Neural progenitor cell (in vitro differentiated cells): ENCODE measurements at regions not wholly inside any gene's neighbourhood (a gene's known extent, or its start where the extent isn't known, plus 50 kb on each side); places are given as distances from the start of the nearest gene placed in this dataset.

ENCODE experiments used
- DNase-seq: peaks from one replicate; pipeline ENCODE4 v3.0.0-alpha.2; 2016; ENCODE audit warnings: low spot score
- H2AFZ ChIP-seq: fragments of 200-600 bp; sonication (generic); replicated peaks from 2 replicates; pipeline ENCODE4 v1.6.1; 2016; ENCODE audit warnings: antibody characterized with exemption
- H3F3A ChIP-seq: fragments of 200-600 bp; sonication (generic); 2 replicates; pipeline ENCODE4 v1.6.1; 2016; ENCODE audit warnings: antibody characterized with exemption, low read depth
- H3K27ac ChIP-seq: fragments of 200-600 bp; sonication (generic); 2 replicates; pipeline ENCODE4 v1.5.1; 2016; ENCODE audit warnings: mild to moderate bottlenecking
- H3K27me3 ChIP-seq: fragments of 200-600 bp; sonication (generic); 2 replicates; pipeline ENCODE4 v1.6.1; 2016; ENCODE audit warnings: mild to moderate bottlenecking, moderate library complexity
- H3K36me3 ChIP-seq: fragments of 200-600 bp; sonication (generic); 2 replicates; pipeline ENCODE4 v1.5.1; 2016
- H3K4me1 ChIP-seq: fragments of 200-600 bp; sonication (generic); 2 replicates; pipeline ENCODE4 v1.6.1; 2016; ENCODE audit warnings: mixed run types
- H3K4me2 ChIP-seq: fragments of 200-600 bp; sonication (generic); 2 replicates; pipeline ENCODE4 v1.6.1; 2016
- H3K4me3 ChIP-seq: fragments of 200-600 bp; sonication (generic); 2 replicates; pipeline ENCODE4 v1.5.1; 2016
- H3K79me2 ChIP-seq: fragments of 200-600 bp; sonication (generic); 2 replicates; pipeline ENCODE4 v1.6.1; 2016; ENCODE audit warnings: low read depth
- H3K9ac ChIP-seq: fragments of 200-600 bp; sonication (generic); 2 replicates; pipeline ENCODE4 v1.6.1; 2016
- H3K9me3 ChIP-seq: fragments of 200-600 bp; sonication (generic); 2 replicates; pipeline ENCODE4 v1.5.1; 2016; ENCODE audit warnings: low read depth
- H4K20me1 ChIP-seq: fragments of 200-600 bp; sonication (generic); 2 replicates; pipeline ENCODE4 v1.6.1; 2016; ENCODE audit warnings: low read depth
- H3K27ac Mint-ChIP-seq: 3 replicates; pipeline ENCODE4 v1.8.0; 2021; ENCODE audit warnings: mixed read lengths
- H3K27me3 Mint-ChIP-seq: 2 replicates; pipeline ENCODE4 v1.8.0; 2022; ENCODE audit warnings: low read depth, mild to moderate bottlenecking, inconsistent platforms, moderate library complexity, mixed read lengths; ENCODE audit not compliant: insufficient read depth
- H3K36me3 Mint-ChIP-seq: 3 replicates; pipeline ENCODE4 v1.8.0; 2021; ENCODE audit warnings: mixed read lengths
- H3K4me1 Mint-ChIP-seq: 3 replicates; pipeline ENCODE4 v1.8.0; 2021; ENCODE audit warnings: mixed read lengths
- H3K4me3 Mint-ChIP-seq: 3 replicates; pipeline ENCODE4 v1.8.0; 2021; ENCODE audit warnings: mild to moderate bottlenecking, moderate library complexity, mixed read lengths
- H3K9me3 Mint-ChIP-seq: 3 replicates; pipeline ENCODE4 v1.8.0; 2020; ENCODE audit warnings: mixed read lengths
- EZH2 ChIP-seq: fragments of 200-600 bp; sonication (generic); IDR thresholded peaks from 2 replicates; pipeline ENCODE4 v1.6.1; 2017; ENCODE audit warnings: antibody characterized with exemption, mild to moderate bottlenecking, moderate library complexity
- EZH2phosphoT487 ChIP-seq: fragments of 200-600 bp; sonication (generic); IDR thresholded peaks from 2 replicates; pipeline ENCODE4 v1.6.1; 2017; ENCODE audit warnings: antibody characterized with exemption
- TF ChIP-seq, protein P1 (sequence below): fragments of 200-600 bp; sonication (generic); IDR thresholded peaks from 2 replicates; pipeline ENCODE4 v1.5.1; 2017; ENCODE audit warnings: antibody characterized with exemption, mild to moderate bottlenecking

GRCh38 chr3:117539729-117540128, 830.1 kb downstream of the TUSC7 start:
- no peaks in the 10 kb centered on the region for H3K4me1 ChIP-seq
- H3K9me3 ChIP-seq = no peaks in the 10 kb centered on the region
- no peaks in the 10 kb centered on the region for H3F3A ChIP-seq
- DNase-seq = no peak
- H3K36me3 ChIP-seq = no peaks in the 10 kb centered on the region
- no peak overlapping the region for H3K9ac ChIP-seq
- Mint-ChIP-seq H3K27me3 (no peaks in the 10 kb centered on the region), H3K36me3 (no peaks in the 10 kb centered on the region), H3K9me3 (no peaks in the 10 kb centered on the region), H3K4me3 (no peak overlapping the region), H3K4me1 (no peaks in the 10 kb centered on the region), H3K27ac (no peak overlapping the region)
- H3K79me2 ChIP-seq = no peaks in the 10 kb centered on the region
- no peak overlapping the region for H2AFZ ChIP-seq
- TF ChIP-seq EZH2 (no peak), EZH2phosphoT487 (no peak)
- TF ChIP-seq, protein P1, sequence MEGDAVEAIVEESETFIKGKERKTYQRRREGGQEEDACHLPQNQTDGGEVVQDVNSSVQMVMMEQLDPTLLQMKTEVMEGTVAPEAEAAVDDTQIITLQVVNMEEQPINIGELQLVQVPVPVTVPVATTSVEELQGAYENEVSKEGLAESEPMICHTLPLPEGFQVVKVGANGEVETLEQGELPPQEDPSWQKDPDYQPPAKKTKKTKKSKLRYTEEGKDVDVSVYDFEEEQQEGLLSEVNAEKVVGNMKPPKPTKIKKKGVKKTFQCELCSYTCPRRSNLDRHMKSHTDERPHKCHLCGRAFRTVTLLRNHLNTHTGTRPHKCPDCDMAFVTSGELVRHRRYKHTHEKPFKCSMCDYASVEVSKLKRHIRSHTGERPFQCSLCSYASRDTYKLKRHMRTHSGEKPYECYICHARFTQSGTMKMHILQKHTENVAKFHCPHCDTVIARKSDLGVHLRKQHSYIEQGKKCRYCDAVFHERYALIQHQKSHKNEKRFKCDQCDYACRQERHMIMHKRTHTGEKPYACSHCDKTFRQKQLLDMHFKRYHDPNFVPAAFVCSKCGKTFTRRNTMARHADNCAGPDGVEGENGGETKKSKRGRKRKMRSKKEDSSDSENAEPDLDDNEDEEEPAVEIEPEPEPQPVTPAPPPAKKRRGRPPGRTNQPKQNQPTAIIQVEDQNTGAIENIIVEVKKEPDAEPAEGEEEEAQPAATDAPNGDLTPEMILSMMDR = no peak
- no peaks in the 10 kb centered on the region for H4K20me1 ChIP-seq
- no peak overlapping the region for H3K4me3 ChIP-seq
- H3K27me3 ChIP-seq = no peaks in the 10 kb centered on the region
- H3K27ac ChIP-seq = no peak overlapping the region
- no peak overlapping the region for H3K4me2 ChIP-seq

GRCh38 chr3:117540597-117540996, 831.0 kb downstream of the TUSC7 start:
- Mint-ChIP-seq H3K36me3 (no peaks in the 10 kb centered on the region), H3K4me3 (no peak overlapping the region), H3K4me1 (no peaks in the 10 kb centered on the region), H3K27ac (no peak overlapping the region), H3K27me3 (no peaks in the 10 kb centered on the region), H3K9me3 (no peaks in the 10 kb centered on the region)
- no peak for DNase-seq
- Histone ChIP-seq H3K4me3 (no peak overlapping the region), H4K20me1 (no peaks in the 10 kb centered on the region), H3K9ac (no peak overlapping the region), H3K79me2 (no peaks in the 10 kb centered on the region), H3K4me1 (no peaks in the 10 kb centered on the region), H3K27me3 (no peaks in the 10 kb centered on the region), H3K27ac (no peak overlapping the region), H3K4me2 (no peak overlapping the region), H3K9me3 (no peaks in the 10 kb centered on the region), H3K36me3 (no peaks in the 10 kb centered on the region), H3F3A (no peaks in the 10 kb centered on the region), H2AFZ (no peak overlapping the region)
- TF ChIP-seq, protein P1 = no peak
- TF ChIP-seq EZH2phosphoT487 = no peak
- no peak for TF ChIP-seq EZH2

DNA sequence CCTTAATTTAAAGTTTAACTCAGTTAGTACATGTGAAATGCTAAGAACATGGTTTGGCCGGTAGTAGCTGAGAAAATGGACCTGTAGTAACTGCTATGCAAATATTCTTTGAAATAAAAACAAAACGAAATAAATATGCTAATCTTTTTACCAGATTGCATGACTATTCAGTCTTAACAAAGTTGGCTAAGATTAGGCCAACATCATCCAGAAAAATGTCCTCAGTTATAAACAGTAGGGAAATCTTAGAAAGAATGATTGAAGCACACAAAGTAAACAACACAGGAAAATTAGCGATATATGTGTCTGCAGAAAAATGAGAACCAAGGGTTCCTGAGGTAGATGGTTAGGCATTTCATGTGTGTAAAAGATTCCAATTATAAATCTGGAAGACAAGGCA, 832.1 kb downstream of the TUSC7 start:
- no peaks in the 10 kb centered on the region for H3F3A ChIP-seq
- H3K4me1 Mint-ChIP-seq = no peaks in the 10 kb centered on the region
- no peaks in the 10 kb centered on the region for H3K27me3 Mint-ChIP-seq

More for the DNA sequence above, 832.1 kb downstream of the TUSC7 start:
- H3K36me3 Mint-ChIP-seq = no peaks in the 10 kb centered on the region
- no peaks in the 10 kb centered on the region for H3K27me3 ChIP-seq
- no peaks in the 10 kb centered on the region for H3K9me3 Mint-ChIP-seq
- TF ChIP-seq, protein P1 = no peak
- TF ChIP-seq EZH2 (no peak), EZH2phosphoT487 (no peak)
- no peaks in the 10 kb centered on the region for H3K79me2 ChIP-seq
- H3K4me3 Mint-ChIP-seq = no peak overlapping the region
- H2AFZ ChIP-seq = no peak overlapping the region
- H3K4me1 ChIP-seq = no peaks in the 10 kb centered on the region
- H3K9ac ChIP-seq = no peak overlapping the region
- H3K27ac ChIP-seq = no peak overlapping the region
- no peaks in the 10 kb centered on the region for H3K36me3 ChIP-seq
- H4K20me1 ChIP-seq = no peaks in the 10 kb centered on the region
- no peak overlapping the region for H3K27ac Mint-ChIP-seq
- H3K4me3 ChIP-seq = no peak overlapping the region
- no peaks in the 10 kb centered on the region for H3K9me3 ChIP-seq
- no peak overlapping the region for H3K4me2 ChIP-seq
- no peak for DNase-seq
